GM12865 (cell line): ENCODE measurements at regions not wholly inside any gene's neighbourhood (a gene's known extent, or its start where the extent isn't known, plus 50 kb on each side); places are given as distances from the start of the nearest gene placed in this dataset.

Experiments used
- DNase-seq: peaks from one replicate; pipeline ENCODE4 v3.0.0; 2010; ENCODE audit warnings: low read depth
- H3K4me3 ChIP-seq: 2 replicates; pipeline ENCODE4 v1.5.1; 2011; ENCODE audit warnings: mild to moderate bottlenecking, low read depth, low read length, control low read depth
- TF ChIP-seq, protein P1 (sequence below): IDR thresholded peaks from 2 replicates; pipeline ENCODE4 v1.5.1; 2011; ENCODE audit warnings: low read length, control low read depth, low read depth, inconsistent platforms; ENCODE audit not compliant: insufficient read depth; ENCODE audit errors: missing control alignments

- TF ChIP-seq, protein P1, sequence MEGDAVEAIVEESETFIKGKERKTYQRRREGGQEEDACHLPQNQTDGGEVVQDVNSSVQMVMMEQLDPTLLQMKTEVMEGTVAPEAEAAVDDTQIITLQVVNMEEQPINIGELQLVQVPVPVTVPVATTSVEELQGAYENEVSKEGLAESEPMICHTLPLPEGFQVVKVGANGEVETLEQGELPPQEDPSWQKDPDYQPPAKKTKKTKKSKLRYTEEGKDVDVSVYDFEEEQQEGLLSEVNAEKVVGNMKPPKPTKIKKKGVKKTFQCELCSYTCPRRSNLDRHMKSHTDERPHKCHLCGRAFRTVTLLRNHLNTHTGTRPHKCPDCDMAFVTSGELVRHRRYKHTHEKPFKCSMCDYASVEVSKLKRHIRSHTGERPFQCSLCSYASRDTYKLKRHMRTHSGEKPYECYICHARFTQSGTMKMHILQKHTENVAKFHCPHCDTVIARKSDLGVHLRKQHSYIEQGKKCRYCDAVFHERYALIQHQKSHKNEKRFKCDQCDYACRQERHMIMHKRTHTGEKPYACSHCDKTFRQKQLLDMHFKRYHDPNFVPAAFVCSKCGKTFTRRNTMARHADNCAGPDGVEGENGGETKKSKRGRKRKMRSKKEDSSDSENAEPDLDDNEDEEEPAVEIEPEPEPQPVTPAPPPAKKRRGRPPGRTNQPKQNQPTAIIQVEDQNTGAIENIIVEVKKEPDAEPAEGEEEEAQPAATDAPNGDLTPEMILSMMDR = no peak
- H3K4me3 ChIP-seq = no peak overlapping the region
- no peak for DNase-seq
These were observed 76.5 kb upstream of the ALDH1A3 start for GRCh38 chr15:100803171-100803440.

GRCh38 chr15:100806157-100806556 is 73.5 kb upstream of the ALDH1A3 start:
- TF ChIP-seq, protein P1 = no peak
- DNase-seq = peak; percentile 12

GRCh38 chr15:100807028-100807427 is 72.6 kb upstream of the ALDH1A3 start:
- DNase-seq = no peak
- TF ChIP-seq, protein P1 = no peak
- H3K4me3 ChIP-seq = no peak overlapping the region

More at GRCh38 chr15:100806157-100806556, 73.5 kb upstream of the ALDH1A3 start:
- H3K4me3 ChIP-seq = no peak overlapping the region

GRCh38 chr15:100808691-100809090 is 70.9 kb upstream of the ALDH1A3 start:
- TF ChIP-seq, protein P1 = no peak
- no peak for DNase-seq
- H3K4me3 ChIP-seq = no peak overlapping the region

GRCh38 chr15:100809151-100809550 is 70.5 kb upstream of the ALDH1A3 start:
- H3K4me3 ChIP-seq = no peak overlapping the region
- no peak for DNase-seq
- TF ChIP-seq, protein P1 = no peak

DNA sequence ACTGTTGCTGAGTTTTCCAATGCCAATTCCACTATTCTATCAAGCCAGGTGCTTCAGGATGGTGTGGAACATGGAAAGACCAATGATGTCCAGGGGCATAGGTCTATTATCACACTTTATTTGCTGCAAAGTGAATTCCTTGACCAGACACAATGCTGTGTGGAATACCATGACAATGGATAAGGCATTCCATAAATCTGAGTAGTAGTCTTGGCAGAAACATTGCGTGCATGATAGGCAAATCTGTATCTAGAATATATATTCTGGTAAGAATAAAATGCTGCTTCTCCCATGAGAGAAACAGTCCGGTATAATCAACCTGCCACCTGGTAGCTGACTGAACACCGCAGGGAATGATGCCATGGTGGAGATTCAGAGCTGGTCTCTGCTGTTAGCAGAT is 70.0 kb upstream of the ALDH1A3 start:
- TF ChIP-seq, protein P1 = no peak
- DNase-seq = no peak
- no peak overlapping the region for H3K4me3 ChIP-seq

DNA sequence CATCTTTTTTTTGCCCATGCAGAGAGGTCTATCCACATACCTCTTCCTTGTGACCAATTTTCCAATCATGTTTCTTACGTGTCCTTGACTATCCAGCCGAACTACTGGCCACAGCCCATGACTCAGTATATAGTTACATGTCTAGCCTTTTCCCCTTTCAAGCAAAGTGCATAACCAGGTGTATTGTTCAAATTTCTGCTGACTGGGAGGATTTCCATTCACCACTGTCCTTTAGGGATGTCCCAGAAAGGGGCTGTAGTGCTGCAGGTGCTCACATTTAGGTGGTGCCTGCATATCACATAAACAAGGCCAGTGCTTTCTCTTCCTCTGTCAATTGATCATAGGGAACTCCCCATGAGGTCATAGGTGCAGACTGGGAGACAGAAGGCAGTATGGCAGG is 69.4 kb upstream of the ALDH1A3 start:
- no peak for DNase-seq
- TF ChIP-seq, protein P1 = no peak
- no peak overlapping the region for H3K4me3 ChIP-seq
